GM23248 (cell line): ENCODE measurements at regions not wholly inside any gene's neighbourhood (a gene's known extent, or its start where the extent isn't known, plus 50 kb on each side); places are given as distances from the start of the nearest gene placed in this dataset.

Experiments used
- EZH2 ChIP-seq: fragments of 200-600 bp; sonication (generic); IDR thresholded peaks from 2 replicates; pipeline ENCODE4 v1.6.1; 2018; ENCODE audit warnings: antibody characterized with exemption, mild to moderate bottlenecking; ENCODE audit not compliant: insufficient read depth, poor library complexity, severe bottlenecking
- EZH2phosphoT487 ChIP-seq: fragments of 200-600 bp; sonication (generic); IDR thresholded peaks from 2 replicates; pipeline ENCODE4 v1.6.1; 2018; ENCODE audit warnings: antibody characterized with exemption, moderate library complexity, mild to moderate bottlenecking, low read depth; ENCODE audit not compliant: insufficient read depth

DNA sequence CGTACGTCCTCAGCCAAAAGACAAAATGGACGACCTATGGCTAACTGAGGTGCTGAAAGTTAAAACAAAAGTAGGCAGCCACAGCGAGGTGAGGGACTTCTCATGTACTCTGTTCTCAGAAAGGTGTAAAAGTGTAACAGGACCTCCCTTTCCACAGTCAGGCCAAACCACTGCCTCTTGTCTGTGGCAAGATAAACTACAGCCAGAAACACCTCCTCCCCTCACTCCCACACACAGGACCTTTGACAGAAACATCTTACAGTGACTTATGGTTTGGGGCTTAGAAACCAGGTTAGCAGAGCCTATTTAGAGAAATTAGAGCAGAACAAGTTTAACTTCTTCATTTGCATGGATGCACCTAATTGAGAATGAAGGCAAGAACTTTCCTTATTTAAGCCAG is 499.1 kb upstream of the GRIN3A start:
- TF ChIP-seq EZH2 (no peak), EZH2phosphoT487 (no peak)
